Iris pigment epithelial cell (primary cell): ENCODE measurements at regions not wholly inside any gene's neighbourhood (a gene's known extent, or its start where the extent isn't known, plus 50 kb on each side); places are given as distances from the start of the nearest gene placed in this dataset.
"Not testable (repeated sequence)": the region's sequence is repeated elsewhere in the genome, so short reads cannot be mapped to it uniquely, and the experiment has no call there.

ENCODE experiments used
- DNase-seq: peaks from one replicate; pipeline ENCODE4 v3.0.0-alpha.2; 2011; ENCODE audit warnings: low read depth

DNA sequence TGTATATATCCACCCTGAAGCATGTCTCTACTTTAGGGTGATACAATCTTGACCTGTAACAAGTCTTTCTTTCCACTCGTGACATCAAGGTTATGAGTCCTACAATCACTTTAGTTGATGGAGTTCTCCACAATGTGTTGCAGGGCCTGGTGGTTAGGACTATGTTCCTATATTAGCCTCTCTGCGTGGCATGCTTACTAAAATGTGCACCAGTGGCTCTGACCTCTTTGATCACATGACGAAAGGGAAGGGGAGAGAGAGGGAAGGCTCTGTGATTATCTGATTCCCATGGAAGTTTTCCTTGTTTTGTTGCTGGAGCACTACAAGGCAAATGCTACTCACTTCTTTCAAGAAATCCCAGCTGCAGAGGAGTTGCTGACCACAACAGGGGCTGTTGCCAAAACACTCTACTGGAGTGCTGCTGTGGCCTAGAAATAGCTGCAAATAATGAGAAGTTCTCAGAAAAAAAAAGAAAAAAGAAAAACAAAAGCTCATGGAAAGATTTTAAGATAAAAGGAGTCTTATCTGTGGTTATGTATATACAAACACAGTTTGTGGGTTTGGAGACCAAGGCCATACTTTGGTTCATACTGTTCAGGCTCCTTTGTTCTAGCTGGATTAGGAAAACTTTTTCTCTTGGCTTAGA, 272.8 kb upstream of the MMADHC start:
- peak; percentile 94 for DNase-seq

DNA sequence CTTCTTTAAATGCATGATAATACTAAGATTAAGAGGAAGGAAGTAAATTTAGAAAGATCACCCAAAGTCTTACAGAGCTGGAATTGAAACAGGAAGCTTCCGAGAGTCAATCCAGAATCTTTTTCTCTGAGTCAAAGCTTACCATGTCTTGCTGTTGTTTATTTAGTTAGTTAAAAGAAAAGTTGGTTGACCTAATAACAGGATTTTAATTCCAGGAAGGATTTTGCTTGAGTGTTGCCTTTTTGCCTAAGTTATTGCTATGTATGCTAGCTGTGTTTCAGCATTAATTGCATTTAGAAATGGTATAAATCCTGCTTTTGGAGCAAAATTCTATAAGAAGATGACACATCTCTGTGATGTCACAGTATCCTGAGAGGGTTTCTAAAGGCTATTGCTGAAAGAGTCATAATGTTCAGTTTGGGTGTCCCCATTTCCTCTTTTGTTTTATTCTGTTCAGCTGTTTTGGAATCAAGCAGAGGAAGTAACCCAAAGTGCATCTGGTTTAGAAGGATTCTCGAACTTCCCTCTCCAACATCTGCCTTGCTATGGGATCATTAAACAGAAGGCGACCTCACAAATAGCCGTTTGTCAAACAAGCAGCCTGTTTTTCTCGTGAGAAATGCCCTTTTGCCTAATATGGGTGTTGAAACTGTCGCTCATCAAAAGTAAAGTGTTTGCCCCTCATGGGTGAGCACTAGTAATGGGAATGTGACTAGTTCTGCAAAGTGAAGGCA, 271.5 kb upstream of the MMADHC start:
- peak; percentile 79 for DNase-seq

- peak; percentile 31 for DNase-seq
Observed at GRCh38 chr2:149858216-149858615, 270.6 kb upstream of the MMADHC start.

GRCh38 chr2:149857344-149857743, 269.8 kb upstream of the MMADHC start:
- DNase-seq = peak; percentile 59

DNA sequence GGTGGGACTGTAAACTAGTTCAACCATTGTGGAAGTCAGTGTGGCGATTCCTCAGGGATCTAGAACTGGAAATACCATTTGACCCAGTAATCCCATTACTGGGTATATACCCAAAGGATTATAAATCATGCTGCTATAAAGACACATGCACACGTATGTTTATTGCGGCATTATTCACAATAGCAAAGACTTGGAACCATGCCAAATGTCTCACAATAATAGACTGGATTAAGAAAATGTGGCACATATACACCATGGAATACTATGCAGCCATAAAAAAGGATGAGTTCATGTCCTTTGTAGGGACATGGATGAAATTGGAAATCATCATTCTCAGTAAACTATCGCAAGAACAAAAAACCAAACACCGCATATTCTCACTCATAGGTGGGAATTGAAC, 268.3 kb upstream of the MMADHC start:
- DNase-seq = not testable (repeated sequence)

- no peak for DNase-seq
Observed at GRCh38 chr2:149849591-149849990, 262.0 kb upstream of the MMADHC start.

GRCh38 chr2:149849136-149849535, 261.6 kb upstream of the MMADHC start:
- peak; percentile 16 for DNase-seq

- no peak for DNase-seq
Observed at GRCh38 chr2:149841396-149841795, 253.8 kb upstream of the MMADHC start.

DNA sequence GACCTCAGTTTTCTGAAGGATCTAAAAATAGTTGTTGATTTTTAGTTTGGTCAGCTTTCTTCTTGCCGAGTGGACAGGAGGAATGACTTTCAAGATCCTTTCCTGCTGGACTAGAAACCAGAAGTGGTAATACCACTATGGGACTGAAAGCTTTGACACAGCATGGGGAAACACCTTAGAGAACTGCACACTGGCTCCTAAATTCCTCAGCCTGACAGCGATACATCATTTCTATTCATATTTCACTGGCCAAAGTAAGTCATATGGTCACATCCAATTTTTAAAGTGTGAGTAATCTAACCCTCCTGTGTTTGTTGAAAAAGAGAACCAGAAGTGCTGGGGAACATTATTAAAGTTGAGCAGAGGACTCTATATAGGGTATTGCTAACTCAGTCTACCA, 244.7 kb upstream of the MMADHC start:
- peak; percentile 14 for DNase-seq

DNA sequence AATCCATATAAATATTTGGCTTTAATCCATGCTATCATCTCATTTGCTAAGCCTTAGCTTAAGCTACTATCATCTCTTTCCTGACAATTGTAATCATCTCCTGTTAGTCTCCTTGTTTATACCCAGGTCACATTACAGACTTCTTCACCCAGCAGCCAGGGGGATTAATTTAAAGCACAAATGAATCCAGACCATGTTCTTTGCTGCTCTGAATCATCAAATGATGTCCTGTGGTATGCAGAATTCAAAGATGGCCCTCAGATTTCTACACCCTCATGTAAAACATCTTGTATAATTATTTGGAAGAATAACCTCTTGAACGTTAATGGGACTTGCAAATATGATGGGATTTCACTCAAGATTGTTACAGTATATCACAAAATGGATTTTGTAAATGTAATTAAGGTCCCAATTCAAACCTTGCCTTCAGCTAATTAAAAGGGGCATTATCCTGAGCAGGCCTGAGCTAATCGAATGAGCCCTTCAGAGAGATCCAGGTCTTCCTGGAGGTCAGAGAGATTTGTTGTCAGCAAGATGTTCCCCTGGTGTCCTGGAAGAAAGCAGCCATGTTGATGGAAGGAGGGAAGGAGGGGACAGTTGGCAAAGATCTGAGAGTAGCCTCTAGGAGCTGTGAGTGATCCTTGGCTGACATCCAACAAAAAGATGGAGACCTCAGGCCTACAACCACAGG, 241.1 kb upstream of the MMADHC start:
- DNase-seq = peak; percentile 64

GRCh38 chr2:149827585-149828126, 240.1 kb upstream of the MMADHC start:
- DNase-seq = no peak

DNA sequence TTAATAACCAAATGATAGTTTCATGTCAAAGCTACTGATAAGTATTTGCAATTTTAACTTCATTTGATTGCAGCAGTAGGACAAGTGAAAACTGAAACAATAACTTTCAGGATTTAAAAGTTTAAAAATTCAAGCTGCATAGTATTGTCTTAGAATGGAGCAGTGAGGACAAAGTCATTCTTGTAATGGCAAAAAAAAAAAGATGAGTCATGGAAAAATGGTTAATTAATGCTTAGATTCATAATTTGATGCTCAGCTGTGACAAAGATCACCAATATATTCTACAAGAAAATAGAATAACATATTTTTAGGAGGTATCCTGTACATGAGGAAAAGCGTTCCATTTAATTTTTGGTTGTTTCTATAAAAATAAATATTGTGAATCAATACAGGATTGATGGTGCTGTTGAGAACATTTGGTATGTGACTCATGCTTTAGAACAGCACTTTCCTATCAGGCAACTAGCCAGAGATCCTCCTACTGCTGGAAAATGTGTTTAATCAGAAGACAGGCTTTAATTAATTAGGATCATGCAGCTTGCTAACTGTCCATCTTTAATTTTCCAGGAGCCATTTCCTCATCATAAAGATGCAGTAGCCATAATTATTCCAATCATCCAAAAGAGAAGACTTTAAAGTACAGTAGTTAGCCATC, 239.0 kb upstream of the MMADHC start:
- DNase-seq = peak; percentile 35

DNA sequence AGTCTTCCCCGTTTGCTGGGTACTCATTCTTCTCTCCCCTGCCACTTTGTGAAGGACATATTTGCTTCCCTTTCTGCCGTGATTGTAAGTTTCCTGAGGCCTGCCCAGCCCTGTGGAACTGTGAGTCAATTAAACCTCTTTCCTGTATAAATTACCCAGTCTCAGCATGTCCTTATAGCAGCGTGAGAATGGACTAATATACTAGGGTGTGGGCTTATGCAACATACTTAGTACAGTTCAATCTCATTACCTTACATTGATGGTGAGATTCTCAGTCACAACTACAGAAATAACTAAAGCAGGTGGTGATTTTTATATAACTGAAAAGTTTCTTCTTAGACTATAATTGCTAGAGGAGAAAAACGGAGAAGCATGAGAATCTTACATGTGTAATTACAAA, 237.9 kb upstream of the MMADHC start:
- DNase-seq = no peak

DNA sequence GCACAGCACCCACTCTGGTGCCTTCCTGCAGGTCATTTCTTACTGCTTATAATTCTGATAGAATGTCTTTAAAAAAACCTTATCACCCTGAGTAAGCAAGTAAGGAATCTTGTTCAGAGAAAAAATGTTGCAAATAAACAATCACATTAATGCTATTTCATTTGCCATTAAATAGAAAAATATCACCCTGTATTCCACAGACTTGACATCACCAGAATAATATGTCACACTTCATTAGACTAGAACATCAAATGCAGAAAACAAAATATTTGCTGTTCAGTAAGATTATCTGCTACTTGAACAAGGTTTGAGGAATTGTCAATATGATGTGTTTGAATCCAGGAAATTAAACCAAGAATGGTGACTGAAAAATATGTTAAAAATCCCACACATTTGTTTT, 236.6 kb upstream of the MMADHC start:
- DNase-seq = no peak

DNA sequence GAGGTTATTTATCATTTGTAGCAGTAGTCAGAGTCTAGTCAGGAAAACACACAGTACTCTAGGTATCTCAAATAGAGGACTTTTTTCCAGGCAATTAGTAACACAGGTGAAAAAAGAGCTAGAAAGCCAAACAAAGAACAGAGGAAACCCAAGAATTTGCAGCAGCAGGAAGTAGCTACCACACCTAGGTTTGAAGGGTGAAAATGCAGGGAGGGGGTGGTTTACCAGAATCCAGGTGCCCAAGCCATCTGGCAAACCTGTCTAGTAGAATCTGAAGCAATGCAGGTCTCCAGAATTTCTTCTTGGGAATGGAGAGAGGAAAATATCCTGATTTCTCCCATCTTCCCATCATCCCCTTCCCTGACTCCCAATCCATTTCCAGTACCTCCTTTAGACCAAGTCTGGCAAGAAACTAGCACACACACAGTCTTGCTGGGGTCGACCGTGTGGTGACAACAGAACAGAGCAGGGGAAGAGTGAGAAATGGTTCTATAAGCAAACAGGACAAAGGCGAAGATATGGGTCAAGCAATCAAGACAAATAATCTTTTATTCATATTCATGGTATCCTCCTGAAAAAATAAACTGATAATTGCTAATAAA, 231.9 kb upstream of the MMADHC start:
- no peak for DNase-seq

- no peak for DNase-seq
Observed at GRCh38 chr2:149816756-149817551, 229.4 kb upstream of the MMADHC start.

DNA sequence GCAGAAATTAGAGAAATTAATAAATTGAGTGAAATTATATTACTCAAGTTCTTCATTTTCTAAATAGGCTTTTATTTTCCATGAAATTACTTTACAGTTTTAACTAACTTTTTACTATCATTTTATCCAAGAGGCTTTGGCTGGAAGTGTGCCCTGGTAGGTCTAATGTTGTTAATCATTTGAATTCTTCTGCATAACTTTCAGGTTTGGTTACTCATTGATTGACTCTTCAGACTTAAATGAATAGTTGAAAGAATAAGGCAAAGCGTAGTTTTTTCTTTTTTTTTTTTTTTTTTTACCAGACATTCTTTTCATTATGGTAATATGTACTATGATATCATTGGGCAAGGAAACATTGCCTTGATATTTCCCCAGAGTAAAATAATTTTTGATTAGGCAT, 228.4 kb upstream of the MMADHC start:
- no peak for DNase-seq

GRCh38 chr2:149814901-149815300, 227.3 kb upstream of the MMADHC start:
- no peak for DNase-seq

GRCh38 chr2:149814049-149814448, 226.5 kb upstream of the MMADHC start:
- no peak for DNase-seq

DNA sequence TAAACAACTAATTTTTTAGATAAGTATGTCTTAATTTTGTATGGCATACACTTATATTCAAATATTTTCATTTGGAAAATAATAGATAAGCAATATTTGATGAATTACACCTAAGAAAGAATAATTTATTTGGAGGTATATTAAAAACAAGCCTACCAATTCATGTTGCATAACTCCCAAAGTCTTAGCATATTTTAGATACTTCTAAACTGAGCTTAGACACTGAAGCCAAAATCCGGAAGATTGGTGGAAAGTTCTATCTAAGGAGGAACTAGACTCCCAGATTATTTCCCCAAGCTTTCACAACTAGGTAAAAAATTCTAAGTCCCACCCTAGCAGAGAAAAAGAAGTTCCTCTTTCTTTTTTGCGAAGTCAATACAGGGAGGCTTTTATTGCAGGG, 221.0 kb upstream of the MMADHC start:
- peak; percentile 27 for DNase-seq

GRCh38 chr2:149806651-149807050, 219.1 kb upstream of the MMADHC start:
- DNase-seq = no peak
